ENCODE measurements at regions not wholly inside any gene's neighbourhood (a gene's known extent, or its start where the extent isn't known, plus 50 kb on each side); places are given as distances from the start of the nearest gene placed in this dataset.

DNA sequence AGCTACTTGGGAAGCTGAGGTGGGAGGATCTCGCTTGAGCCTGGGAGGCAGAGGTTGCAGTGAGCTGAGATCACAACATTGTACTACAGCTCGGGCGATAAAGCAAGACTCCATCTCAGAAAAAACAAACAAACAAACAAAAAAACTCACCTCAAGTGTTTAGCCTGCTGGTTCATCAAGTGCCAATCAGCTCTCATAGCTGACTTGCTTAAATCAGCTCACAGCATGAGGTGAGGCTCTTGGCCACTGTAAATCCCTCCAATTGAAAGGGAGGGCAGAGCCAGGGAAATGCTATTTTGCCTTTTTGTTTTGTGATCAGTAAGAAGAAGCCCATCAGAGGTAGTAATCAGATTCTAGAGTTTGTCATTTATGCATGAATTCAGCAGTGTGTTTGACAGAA lies 112.3 kb downstream of the RAB11FIP2 start:
- TF ChIP-seq, protein P1, sequence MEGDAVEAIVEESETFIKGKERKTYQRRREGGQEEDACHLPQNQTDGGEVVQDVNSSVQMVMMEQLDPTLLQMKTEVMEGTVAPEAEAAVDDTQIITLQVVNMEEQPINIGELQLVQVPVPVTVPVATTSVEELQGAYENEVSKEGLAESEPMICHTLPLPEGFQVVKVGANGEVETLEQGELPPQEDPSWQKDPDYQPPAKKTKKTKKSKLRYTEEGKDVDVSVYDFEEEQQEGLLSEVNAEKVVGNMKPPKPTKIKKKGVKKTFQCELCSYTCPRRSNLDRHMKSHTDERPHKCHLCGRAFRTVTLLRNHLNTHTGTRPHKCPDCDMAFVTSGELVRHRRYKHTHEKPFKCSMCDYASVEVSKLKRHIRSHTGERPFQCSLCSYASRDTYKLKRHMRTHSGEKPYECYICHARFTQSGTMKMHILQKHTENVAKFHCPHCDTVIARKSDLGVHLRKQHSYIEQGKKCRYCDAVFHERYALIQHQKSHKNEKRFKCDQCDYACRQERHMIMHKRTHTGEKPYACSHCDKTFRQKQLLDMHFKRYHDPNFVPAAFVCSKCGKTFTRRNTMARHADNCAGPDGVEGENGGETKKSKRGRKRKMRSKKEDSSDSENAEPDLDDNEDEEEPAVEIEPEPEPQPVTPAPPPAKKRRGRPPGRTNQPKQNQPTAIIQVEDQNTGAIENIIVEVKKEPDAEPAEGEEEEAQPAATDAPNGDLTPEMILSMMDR (IDR thresholded peaks at IDR 0.05 in 2 of 3, conservative IDR thresholded peaks at IDR 0.05 in 1 of 3; ENCODE audit: control insufficient read depth in 2 of 3, extremely low read depth in 1 of 3, insufficient read depth in 1 of 3, low read depth in 3 of 3, low read length in 3 of 3): no peak
- TF ChIP-seq SRF (IDR thresholded peaks at IDR 0.05; ENCODE audit: low read depth in 2 of 2, low read length in 2 of 2) (no peak), POLR2A (IDR thresholded peaks at IDR 0.05; ENCODE audit: low read depth, low read length) (no peak), EZH2 (IDR thresholded peaks at IDR 0.05; ENCODE audit: borderline replicate concordance, control insufficient read depth, low read depth, low read length) (no peak), ESRRA (IDR thresholded peaks at IDR 0.05; ENCODE audit: low read length) (no peak), BACH1 (IDR thresholded peaks at IDR 0.05; ENCODE audit: borderline replicate concordance) (no peak), TAF1 (IDR thresholded peaks at IDR 0.05; ENCODE audit: borderline replicate concordance, low read depth, low read length) (no peak)
- TF ChIP-seq, protein P2, sequence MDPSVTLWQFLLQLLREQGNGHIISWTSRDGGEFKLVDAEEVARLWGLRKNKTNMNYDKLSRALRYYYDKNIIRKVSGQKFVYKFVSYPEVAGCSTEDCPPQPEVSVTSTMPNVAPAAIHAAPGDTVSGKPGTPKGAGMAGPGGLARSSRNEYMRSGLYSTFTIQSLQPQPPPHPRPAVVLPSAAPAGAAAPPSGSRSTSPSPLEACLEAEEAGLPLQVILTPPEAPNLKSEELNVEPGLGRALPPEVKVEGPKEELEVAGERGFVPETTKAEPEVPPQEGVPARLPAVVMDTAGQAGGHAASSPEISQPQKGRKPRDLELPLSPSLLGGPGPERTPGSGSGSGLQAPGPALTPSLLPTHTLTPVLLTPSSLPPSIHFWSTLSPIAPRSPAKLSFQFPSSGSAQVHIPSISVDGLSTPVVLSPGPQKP (IDR thresholded peaks at IDR 0.05; ENCODE audit: low read depth, low read length): no peak
- TF ChIP-seq, protein P3, sequence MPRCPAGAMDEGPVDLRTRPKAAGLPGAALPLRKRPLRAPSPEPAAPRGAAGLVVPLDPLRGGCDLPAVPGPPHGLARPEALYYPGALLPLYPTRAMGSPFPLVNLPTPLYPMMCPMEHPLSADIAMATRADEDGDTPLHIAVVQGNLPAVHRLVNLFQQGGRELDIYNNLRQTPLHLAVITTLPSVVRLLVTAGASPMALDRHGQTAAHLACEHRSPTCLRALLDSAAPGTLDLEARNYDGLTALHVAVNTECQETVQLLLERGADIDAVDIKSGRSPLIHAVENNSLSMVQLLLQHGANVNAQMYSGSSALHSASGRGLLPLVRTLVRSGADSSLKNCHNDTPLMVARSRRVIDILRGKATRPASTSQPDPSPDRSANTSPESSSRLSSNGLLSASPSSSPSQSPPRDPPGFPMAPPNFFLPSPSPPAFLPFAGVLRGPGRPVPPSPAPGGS (IDR thresholded peaks at IDR 0.05; ENCODE audit: borderline replicate concordance, insufficient read depth, low read depth, low read length, poor library complexity, severe bottlenecking): no peak
- TF ChIP-seq, protein P4, sequence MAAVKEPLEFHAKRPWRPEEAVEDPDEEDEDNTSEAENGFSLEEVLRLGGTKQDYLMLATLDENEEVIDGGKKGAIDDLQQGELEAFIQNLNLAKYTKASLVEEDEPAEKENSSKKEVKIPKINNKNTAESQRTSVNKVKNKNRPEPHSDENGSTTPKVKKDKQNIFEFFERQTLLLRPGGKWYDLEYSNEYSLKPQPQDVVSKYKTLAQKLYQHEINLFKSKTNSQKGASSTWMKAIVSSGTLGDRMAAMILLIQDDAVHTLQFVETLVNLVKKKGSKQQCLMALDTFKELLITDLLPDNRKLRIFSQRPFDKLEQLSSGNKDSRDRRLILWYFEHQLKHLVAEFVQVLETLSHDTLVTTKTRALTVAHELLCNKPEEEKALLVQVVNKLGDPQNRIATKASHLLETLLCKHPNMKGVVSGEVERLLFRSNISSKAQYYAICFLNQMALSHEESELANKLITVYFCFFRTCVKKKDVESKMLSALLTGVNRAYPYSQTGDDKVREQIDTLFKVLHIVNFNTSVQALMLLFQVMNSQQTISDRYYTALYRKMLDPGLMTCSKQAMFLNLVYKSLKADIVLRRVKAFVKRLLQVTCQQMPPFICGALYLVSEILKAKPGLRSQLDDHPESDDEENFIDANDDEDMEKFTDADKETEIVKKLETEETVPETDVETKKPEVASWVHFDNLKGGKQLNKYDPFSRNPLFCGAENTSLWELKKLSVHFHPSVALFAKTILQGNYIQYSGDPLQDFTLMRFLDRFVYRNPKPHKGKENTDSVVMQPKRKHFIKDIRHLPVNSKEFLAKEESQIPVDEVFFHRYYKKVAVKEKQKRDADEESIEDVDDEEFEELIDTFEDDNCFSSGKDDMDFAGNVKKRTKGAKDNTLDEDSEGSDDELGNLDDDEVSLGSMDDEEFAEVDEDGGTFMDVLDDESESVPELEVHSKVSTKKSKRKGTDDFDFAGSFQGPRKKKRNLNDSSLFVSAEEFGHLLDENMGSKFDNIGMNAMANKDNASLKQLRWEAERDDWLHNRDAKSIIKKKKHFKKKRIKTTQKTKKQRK (IDR thresholded peaks at IDR 0.05; ENCODE audit: low read depth, low read length): no peak
- TF ChIP-seq, protein P5, sequence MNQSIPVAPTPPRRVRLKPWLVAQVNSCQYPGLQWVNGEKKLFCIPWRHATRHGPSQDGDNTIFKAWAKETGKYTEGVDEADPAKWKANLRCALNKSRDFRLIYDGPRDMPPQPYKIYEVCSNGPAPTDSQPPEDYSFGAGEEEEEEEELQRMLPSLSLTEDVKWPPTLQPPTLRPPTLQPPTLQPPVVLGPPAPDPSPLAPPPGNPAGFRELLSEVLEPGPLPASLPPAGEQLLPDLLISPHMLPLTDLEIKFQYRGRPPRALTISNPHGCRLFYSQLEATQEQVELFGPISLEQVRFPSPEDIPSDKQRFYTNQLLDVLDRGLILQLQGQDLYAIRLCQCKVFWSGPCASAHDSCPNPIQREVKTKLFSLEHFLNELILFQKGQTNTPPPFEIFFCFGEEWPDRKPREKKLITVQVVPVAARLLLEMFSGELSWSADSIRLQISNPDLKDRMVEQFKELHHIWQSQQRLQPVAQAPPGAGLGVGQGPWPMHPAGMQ (IDR thresholded peaks at IDR 0.05; ENCODE audit: borderline replicate concordance): no peak
- TF ChIP-seq, protein P6, sequence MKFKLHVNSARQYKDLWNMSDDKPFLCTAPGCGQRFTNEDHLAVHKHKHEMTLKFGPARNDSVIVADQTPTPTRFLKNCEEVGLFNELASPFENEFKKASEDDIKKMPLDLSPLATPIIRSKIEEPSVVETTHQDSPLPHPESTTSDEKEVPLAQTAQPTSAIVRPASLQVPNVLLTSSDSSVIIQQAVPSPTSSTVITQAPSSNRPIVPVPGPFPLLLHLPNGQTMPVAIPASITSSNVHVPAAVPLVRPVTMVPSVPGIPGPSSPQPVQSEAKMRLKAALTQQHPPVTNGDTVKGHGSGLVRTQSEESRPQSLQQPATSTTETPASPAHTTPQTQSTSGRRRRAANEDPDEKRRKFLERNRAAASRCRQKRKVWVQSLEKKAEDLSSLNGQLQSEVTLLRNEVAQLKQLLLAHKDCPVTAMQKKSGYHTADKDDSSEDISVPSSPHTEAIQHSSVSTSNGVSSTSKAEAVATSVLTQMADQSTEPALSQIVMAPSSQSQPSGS (IDR thresholded peaks at IDR 0.05; ENCODE audit: low read length): no peak

Measured in GM12878 (cell line).